MG63 (cell line): ENCODE measurements at regions not wholly inside any gene's neighbourhood (a gene's known extent, or its start where the extent isn't known, plus 50 kb on each side); places are given as distances from the start of the nearest gene placed in this dataset.

ENCODE experiments used
- DNase-seq: peaks from one replicate; pipeline ENCODE4 v3.0.0-alpha.2; 2020
- H3K27me3 ChIP-seq: fragments of 250-450 bp; sonication (Bioruptor Pico); 2 replicates; pipeline ENCODE4 v1.5.1; 2020; ENCODE audit warnings: mild to moderate bottlenecking, moderate library complexity
- H3K36me3 ChIP-seq: fragments of 250-450 bp; sonication (Bioruptor Pico); 2 replicates; pipeline ENCODE4 v1.5.1; 2020; ENCODE audit warnings: mild to moderate bottlenecking, moderate library complexity
- H3K4me3 ChIP-seq: fragments of 250-450 bp; sonication (Bioruptor Pico); 2 replicates; pipeline ENCODE4 v1.5.1; 2020; ENCODE audit warnings: mild to moderate bottlenecking, moderate library complexity
- H3K9me3 ChIP-seq: fragments of 250-450 bp; sonication (Bioruptor Pico); 2 replicates; pipeline ENCODE4 v1.5.1; 2020; ENCODE audit warnings: mild to moderate bottlenecking, moderate library complexity

GRCh38 chr2:180722551-180723239 lies 257.7 kb upstream of the UBE2E3 start:
- H3K27me3 ChIP-seq: no peaks in the 10 kb centered on the region
- peak; percentile 54 for DNase-seq
- no peaks in the 10 kb centered on the region for H3K9me3 ChIP-seq
- H3K36me3 ChIP-seq: no peaks in the 10 kb centered on the region
- H3K4me3 ChIP-seq: no peak overlapping the region

GRCh38 chr2:180720829-180721228 lies 259.6 kb upstream of the UBE2E3 start:
- DNase-seq: no peak
- no peaks in the 10 kb centered on the region for H3K9me3 ChIP-seq
- no peaks in the 10 kb centered on the region for H3K36me3 ChIP-seq
- no peaks in the 10 kb centered on the region for H3K27me3 ChIP-seq
- no peak overlapping the region for H3K4me3 ChIP-seq

GRCh38 chr2:180717588-180717987 lies 262.8 kb upstream of the UBE2E3 start:
- Histone ChIP-seq H3K36me3 (no peaks in the 10 kb centered on the region), H3K9me3 (no peaks in the 10 kb centered on the region), H3K27me3 (no peaks in the 10 kb centered on the region), H3K4me3 (no peak overlapping the region)
- no peak for DNase-seq

GRCh38 chr2:180716186-180717180 lies 263.9 kb upstream of the UBE2E3 start:
- Histone ChIP-seq H3K9me3 (0 out of 2 replicates have a peak, but pooled peaks cover 2% of the 10 kb centered on the region), H3K36me3 (no peaks in the 10 kb centered on the region), H3K27me3 (no peaks in the 10 kb centered on the region), H3K4me3 (no peak overlapping the region)
- no peak for DNase-seq

GRCh38 chr2:180715044-180715443 lies 265.4 kb upstream of the UBE2E3 start:
- H3K9me3 ChIP-seq: 0 out of 2 replicates have a peak, but pooled peaks cover 2% of the 10 kb centered on the region
- DNase-seq: no peak
- H3K27me3 ChIP-seq: no peaks in the 10 kb centered on the region
- no peaks in the 10 kb centered on the region for H3K36me3 ChIP-seq
- no peak overlapping the region for H3K4me3 ChIP-seq

- no peak for DNase-seq
- Histone ChIP-seq H3K27me3 (no peaks in the 10 kb centered on the region), H3K9me3 (0 out of 2 replicates have a peak, but pooled peaks cover 2% of the 10 kb centered on the region), H3K36me3 (no peaks in the 10 kb centered on the region), H3K4me3 (no peak overlapping the region)
These were observed 270.8 kb upstream of the UBE2E3 start for GRCh38 chr2:180709392-180710145.

- H3K4me3 ChIP-seq: no peak overlapping the region
- H3K36me3 ChIP-seq: no peaks in the 10 kb centered on the region
- peak; percentile 71 for DNase-seq
- H3K9me3 ChIP-seq: 0 out of 2 replicates have a peak, but pooled peaks cover 2% of the 10 kb centered on the region
- no peaks in the 10 kb centered on the region for H3K27me3 ChIP-seq
These were observed 272.6 kb upstream of the UBE2E3 start for GRCh38 chr2:180707884-180708205.

GRCh38 chr2:180707175-180707883 lies 273.1 kb upstream of the UBE2E3 start:
- no peak for DNase-seq
- Histone ChIP-seq H3K9me3 (0 out of 2 replicates have a peak, but pooled peaks cover under 1% of the 10 kb centered on the region), H3K4me3 (no peak overlapping the region)

GRCh38 chr2:180706694-180707093 lies 273.7 kb upstream of the UBE2E3 start:
- no peaks in the 10 kb centered on the region for H3K36me3 ChIP-seq
- no peak overlapping the region for H3K4me3 ChIP-seq
- H3K9me3 ChIP-seq: no peaks in the 10 kb centered on the region
- no peaks in the 10 kb centered on the region for H3K27me3 ChIP-seq
- no peak for DNase-seq

More at GRCh38 chr2:180707175-180707883, 273.1 kb upstream of the UBE2E3 start:
- Histone ChIP-seq H3K36me3 (no peaks in the 10 kb centered on the region), H3K27me3 (no peaks in the 10 kb centered on the region)

- no peak for DNase-seq
- Histone ChIP-seq H3K36me3 (no peaks in the 10 kb centered on the region), H3K9me3 (no peaks in the 10 kb centered on the region), H3K4me3 (no peak overlapping the region), H3K27me3 (no peaks in the 10 kb centered on the region)
These were observed 274.9 kb upstream of the UBE2E3 start for GRCh38 chr2:180705551-180705950.

GRCh38 chr2:180705122-180705521 lies 275.3 kb upstream of the UBE2E3 start:
- Histone ChIP-seq H3K27me3 (no peaks in the 10 kb centered on the region), H3K4me3 (no peak overlapping the region), H3K36me3 (no peaks in the 10 kb centered on the region), H3K9me3 (no peaks in the 10 kb centered on the region)
- DNase-seq: no peak

- Histone ChIP-seq H3K27me3 (no peaks in the 10 kb centered on the region), H3K36me3 (no peaks in the 10 kb centered on the region), H3K4me3 (no peak overlapping the region), H3K9me3 (no peaks in the 10 kb centered on the region)
- peak; percentile 49 for DNase-seq
These were observed 280.6 kb upstream of the UBE2E3 start for GRCh38 chr2:180699657-180700361.

- H3K27me3 ChIP-seq: no peaks in the 10 kb centered on the region
- H3K9me3 ChIP-seq: no peaks in the 10 kb centered on the region
- no peaks in the 10 kb centered on the region for H3K36me3 ChIP-seq
- no peak for DNase-seq
- no peak overlapping the region for H3K4me3 ChIP-seq
These were observed 281.7 kb upstream of the UBE2E3 start for GRCh38 chr2:180698668-180699067.

- Histone ChIP-seq H3K27me3 (no peaks in the 10 kb centered on the region), H3K36me3 (no peaks in the 10 kb centered on the region), H3K9me3 (no peaks in the 10 kb centered on the region), H3K4me3 (no peak overlapping the region)
- DNase-seq: no peak
These were observed 284.6 kb upstream of the UBE2E3 start for GRCh38 chr2:180695586-180696401.
